Lower lobe of right lung (tissue), 2 donors: ENCODE measurements at regions not wholly inside any gene's neighbourhood (a gene's known extent, or its start where the extent isn't known, plus 50 kb on each side); places are given as distances from the start of the nearest gene placed in this dataset.

ENCODE experiments used
- ATAC-seq, 2 donors: fragments of 200-7000 bp; cut with Tn5 transposase; one replicate each; pipeline ENCODE4 v1.9.1; 2020 to 2022; ENCODE audit warnings: mild to moderate bottlenecking in 2 of 2, moderate library complexity in 2 of 2
- DNase-seq: peaks from one replicate; pipeline ENCODE4 v3.0.0-alpha.2; 2020
- H3K27ac ChIP-seq: fragments of 200-600 bp; one replicate; pipeline ENCODE4 v1.8.0; 2022
- H3K27me3 ChIP-seq: fragments of 200-600 bp; one replicate; pipeline ENCODE4 v1.8.0; 2022; ENCODE audit warnings: low read depth
- H3K36me3 ChIP-seq: fragments of 200-600 bp; one replicate; pipeline ENCODE4 v1.8.0; 2022; ENCODE audit warnings: mild to moderate bottlenecking
- H3K4me1 ChIP-seq: fragments of 200-600 bp; one replicate; pipeline ENCODE4 v1.8.0; 2022
- H3K4me3 ChIP-seq: fragments of 200-600 bp; one replicate; pipeline ENCODE4 v1.8.0; 2022; ENCODE audit warnings: mild to moderate bottlenecking
- H3K9me3 ChIP-seq: fragments of 200-600 bp; one replicate; pipeline ENCODE4 v1.8.0; 2022
- intact Hi-C: fragments of 100-400 bp; cut with DNase I; formaldehyde crosslinking; loops from one replicate; pipeline ENCODE4 v1.11.0; 2022
- TF ChIP-seq, protein P1 (sequence below): fragments of 200-600 bp; IDR thresholded peaks from one replicate; pipeline ENCODE4 v1.8.0; 2022; ENCODE audit warnings: antibody characterized with exemption, mild to moderate bottlenecking
- donor health status: DM: no; HTN: yes; CAD: no; lungs with severe emphysema.

DNA sequence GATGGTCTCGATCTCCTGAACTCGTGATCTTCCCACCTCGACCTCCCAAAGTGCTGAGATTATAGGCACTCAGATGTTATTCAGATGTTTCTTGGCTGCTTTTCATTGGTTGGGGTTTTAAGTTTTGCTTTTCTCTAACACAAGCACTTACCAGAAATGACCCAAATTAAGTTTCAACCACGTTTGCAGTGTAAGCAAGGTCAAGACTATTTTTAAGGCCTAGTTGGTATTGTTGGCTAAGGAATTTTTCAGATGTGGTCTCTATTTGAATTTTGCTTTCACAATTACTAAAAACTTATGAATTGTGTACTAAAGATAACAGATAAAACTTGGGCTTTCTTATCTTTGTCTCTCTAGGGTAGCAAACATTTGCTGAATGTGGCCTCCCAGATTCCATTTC, 1756.9 kb upstream of the TENM3 start:
- Histone ChIP-seq H3K4me3 (no peak overlapping the region), H3K27me3 (no peaks in the 10 kb centered on the region), H3K27ac (no peak overlapping the region), H3K9me3 (no peaks in the 10 kb centered on the region), H3K4me1 (no peaks in the 10 kb centered on the region), H3K36me3 (no peaks in the 10 kb centered on the region)
- intact Hi-C loops = no loop called here
- TF ChIP-seq, protein P1, sequence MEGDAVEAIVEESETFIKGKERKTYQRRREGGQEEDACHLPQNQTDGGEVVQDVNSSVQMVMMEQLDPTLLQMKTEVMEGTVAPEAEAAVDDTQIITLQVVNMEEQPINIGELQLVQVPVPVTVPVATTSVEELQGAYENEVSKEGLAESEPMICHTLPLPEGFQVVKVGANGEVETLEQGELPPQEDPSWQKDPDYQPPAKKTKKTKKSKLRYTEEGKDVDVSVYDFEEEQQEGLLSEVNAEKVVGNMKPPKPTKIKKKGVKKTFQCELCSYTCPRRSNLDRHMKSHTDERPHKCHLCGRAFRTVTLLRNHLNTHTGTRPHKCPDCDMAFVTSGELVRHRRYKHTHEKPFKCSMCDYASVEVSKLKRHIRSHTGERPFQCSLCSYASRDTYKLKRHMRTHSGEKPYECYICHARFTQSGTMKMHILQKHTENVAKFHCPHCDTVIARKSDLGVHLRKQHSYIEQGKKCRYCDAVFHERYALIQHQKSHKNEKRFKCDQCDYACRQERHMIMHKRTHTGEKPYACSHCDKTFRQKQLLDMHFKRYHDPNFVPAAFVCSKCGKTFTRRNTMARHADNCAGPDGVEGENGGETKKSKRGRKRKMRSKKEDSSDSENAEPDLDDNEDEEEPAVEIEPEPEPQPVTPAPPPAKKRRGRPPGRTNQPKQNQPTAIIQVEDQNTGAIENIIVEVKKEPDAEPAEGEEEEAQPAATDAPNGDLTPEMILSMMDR = no peak
- ATAC-seq = no peak
- DNase-seq = no peak

DNA sequence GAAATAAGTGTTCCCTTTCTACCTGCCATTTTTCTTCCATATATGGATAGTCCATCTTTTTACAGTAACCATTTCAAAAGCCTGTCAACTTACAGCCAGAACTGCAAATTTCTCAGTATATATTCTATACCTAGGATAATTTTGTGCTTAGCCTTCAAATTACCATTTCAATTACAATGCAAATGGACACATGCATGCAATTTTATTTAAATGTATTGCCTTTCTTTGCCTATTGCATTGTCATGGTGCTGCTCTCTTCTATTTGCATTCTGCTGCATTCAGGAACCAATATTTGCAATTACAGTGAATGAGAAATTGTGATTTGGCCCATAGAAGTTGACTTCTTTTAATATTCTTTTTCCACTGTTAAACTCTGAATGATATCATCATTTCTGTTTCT, 1753.4 kb upstream of the TENM3 start:
- Histone ChIP-seq H3K4me1 (no peaks in the 10 kb centered on the region), H3K27me3 (no peaks in the 10 kb centered on the region), H3K36me3 (no peaks in the 10 kb centered on the region), H3K27ac (no peak overlapping the region), H3K9me3 (no peaks in the 10 kb centered on the region), H3K4me3 (no peak overlapping the region)
- intact Hi-C loops = no loop called here
- ATAC-seq = no peak
- TF ChIP-seq, protein P1 = no peak
- no peak for DNase-seq

DNA sequence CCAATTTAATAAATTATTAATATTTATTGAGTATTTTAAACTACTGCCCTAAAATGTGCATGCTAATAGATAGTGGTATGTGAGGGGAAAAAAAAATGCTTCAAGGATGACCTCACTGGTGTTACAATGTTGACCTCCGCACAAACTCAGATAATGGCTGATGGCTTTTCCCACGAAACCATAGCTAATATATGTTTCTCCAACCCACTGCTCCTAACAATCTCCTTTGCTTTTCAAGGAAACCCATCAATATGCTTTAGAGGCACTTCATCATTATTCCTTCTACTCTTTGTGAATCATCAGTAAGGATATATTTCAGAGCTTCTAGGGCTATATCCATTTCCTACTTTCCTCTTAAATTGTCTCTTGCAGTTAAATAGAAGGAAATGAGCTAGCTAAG, 1752.0 kb upstream of the TENM3 start:
- Histone ChIP-seq H3K27me3 (no peaks in the 10 kb centered on the region), H3K4me1 (no peaks in the 10 kb centered on the region), H3K9me3 (no peaks in the 10 kb centered on the region), H3K4me3 (no peak overlapping the region), H3K36me3 (no peaks in the 10 kb centered on the region), H3K27ac (no peak overlapping the region)
- ATAC-seq (no peak), DNase-seq (no peak)
- intact Hi-C loops = no loop called here
- TF ChIP-seq, protein P1 = no peak

DNA sequence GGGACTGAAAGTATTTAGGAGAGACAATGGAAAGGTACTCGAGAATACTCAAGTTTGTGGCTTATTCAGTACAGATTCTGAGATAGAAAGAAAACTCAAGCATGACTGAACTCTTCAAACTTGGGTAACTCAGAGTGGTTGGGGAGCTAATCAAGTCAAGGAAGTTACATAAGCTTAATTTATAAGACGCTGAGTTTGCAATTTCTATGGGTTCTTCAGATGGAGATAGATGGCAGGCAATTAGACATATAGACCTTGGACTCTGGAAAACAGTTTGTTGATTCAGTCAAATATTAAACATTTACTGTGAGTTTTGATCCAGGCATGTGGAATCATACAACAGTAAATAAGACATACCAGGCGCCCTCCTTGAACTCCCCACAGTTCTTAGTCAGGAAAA, 1749.9 kb upstream of the TENM3 start:
- intact Hi-C loops = no loop called here
- no peak overlapping the region for H3K27ac ChIP-seq
- no peak for DNase-seq
- H3K27me3 ChIP-seq = no peaks in the 10 kb centered on the region
- H3K4me1 ChIP-seq = no peaks in the 10 kb centered on the region
- H3K9me3 ChIP-seq = no peaks in the 10 kb centered on the region
- no peak for ATAC-seq
- H3K36me3 ChIP-seq = no peaks in the 10 kb centered on the region
- TF ChIP-seq, protein P1 = no peak
- H3K4me3 ChIP-seq = no peak overlapping the region

DNA sequence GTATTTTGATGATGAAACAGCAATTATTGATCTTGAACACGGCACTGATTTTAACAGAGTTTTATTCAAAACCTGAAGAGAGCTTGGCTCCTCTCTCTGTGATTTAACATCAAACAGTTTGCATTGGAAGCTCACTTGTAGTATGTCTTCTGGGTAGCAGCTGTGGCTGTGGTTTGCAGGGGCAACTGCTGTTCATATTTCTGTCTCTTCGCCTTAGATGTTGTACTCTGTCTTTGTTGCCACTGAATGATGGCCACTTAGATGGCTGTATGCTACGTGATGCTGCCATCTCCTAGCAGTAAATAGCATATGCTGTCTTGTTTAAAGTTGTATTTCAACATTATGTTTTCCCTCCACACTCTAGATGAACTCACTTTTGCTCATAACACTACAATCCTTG, 1743.0 kb upstream of the TENM3 start:
- Histone ChIP-seq H3K27ac (no peak overlapping the region), H3K27me3 (no peaks in the 10 kb centered on the region), H3K4me3 (no peak overlapping the region), H3K9me3 (no peaks in the 10 kb centered on the region), H3K36me3 (no peaks in the 10 kb centered on the region), H3K4me1 (no peaks in the 10 kb centered on the region)
- intact Hi-C loops = no loop called here
- no peak for ATAC-seq
- no peak for DNase-seq
- TF ChIP-seq, protein P1 = no peak

DNA sequence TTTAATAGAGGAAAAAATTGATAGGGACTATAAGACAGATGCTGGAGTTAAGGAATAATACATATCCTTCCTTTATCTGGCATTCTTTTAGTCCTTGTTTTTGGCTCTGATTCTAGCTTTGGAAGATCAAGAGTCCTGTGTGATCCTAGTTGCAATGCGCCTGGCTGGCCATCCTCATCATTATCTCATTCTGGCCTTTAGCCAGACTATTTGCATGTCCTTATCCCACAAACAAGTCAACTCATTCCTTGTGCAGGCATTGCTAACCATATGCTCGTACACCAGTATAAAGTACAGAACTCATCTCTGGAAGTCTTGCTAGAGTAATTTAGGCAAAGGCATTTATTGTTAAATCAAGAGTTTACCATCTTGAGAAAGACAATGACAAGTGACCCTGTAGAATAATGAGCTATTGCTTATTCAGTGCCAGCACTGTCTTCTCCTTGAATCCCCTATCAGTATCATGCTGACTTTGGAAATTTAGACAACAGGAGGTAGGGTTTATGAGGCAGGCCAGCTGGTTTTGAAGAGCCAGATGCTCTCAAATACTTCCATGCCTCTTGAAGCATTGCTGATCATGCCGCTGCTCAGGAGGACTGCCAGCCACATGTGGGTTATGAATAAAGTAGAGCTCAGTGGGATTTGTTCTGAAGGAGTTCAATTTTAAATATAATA, 1730.3 kb upstream of the TENM3 start:
- H3K4me3 ChIP-seq = no peak overlapping the region
- H3K36me3 ChIP-seq = no peaks in the 10 kb centered on the region
- H3K27ac ChIP-seq = no peak overlapping the region
- ATAC-seq (no peak), DNase-seq (no peak)
- no peaks in the 10 kb centered on the region for H3K4me1 ChIP-seq
- no peaks in the 10 kb centered on the region for H3K27me3 ChIP-seq
- intact Hi-C loops = no loop called here
- H3K9me3 ChIP-seq = no peaks in the 10 kb centered on the region
- TF ChIP-seq, protein P1 = no peak
